PC-3 (cell line): ENCODE measurements at regions not wholly inside any gene's neighbourhood (a gene's known extent, or its start where the extent isn't known, plus 50 kb on each side); places are given as distances from the start of the nearest gene placed in this dataset.

Experiments used
- ATAC-seq: fragments of 200-7000 bp; cut with Tn5 transposase; 2 replicates; pipeline ENCODE4 v1.9.1; 2020; ENCODE audit warnings: mild to moderate bottlenecking, moderate library complexity
- BruUV-seq: library from RNA; stranded (reverse); fragments of 400-500 nt; replicated peaks from 2 replicates; lab custom pipeline; 2021; lab: Mats Ljungman, UMichigan
- CTCF ChIA-PET: fragments of 300-600 bp; sonication (Branson Sonifier 250); formaldehyde crosslinking; loops from one replicate; lab custom pipeline; 2022; ENCODE audit warnings: antibody characterized with exemption; lab: Charles Lee
- POLR2A ChIA-PET: fragments of 300-600 bp; sonication (Branson Sonifier 250); formaldehyde crosslinking; loops from one replicate; lab custom pipeline; 2022; ENCODE audit warnings: antibody characterized with exemption; ENCODE audit not compliant: unreplicated experiment; lab: Charles Lee
- DNase-seq: peaks from one replicate; pipeline ENCODE4 v3.0.0-alpha.2; 2015
- H2AFZ ChIP-seq: fragments of 300-600 bp; sonication (generic); 2 replicates; pipeline ENCODE4 v1.6.0; 2016; ENCODE audit warnings: antibody characterized with exemption, low read length
- H3F3A ChIP-seq: fragments of 300-600 bp; sonication (generic); one replicate; pipeline ENCODE4 v1.6.0; 2017; ENCODE audit warnings: antibody characterized with exemption, low read length, control low read depth, mild to moderate bottlenecking; ENCODE audit not compliant: unreplicated experiment
- H3K27ac ChIP-seq: fragments of 300-600 bp; sonication (generic); 2 replicates; pipeline ENCODE4 v1.5.1; 2016; ENCODE audit warnings: mild to moderate bottlenecking, low read length
- H3K27me3 ChIP-seq: fragments of 300-600 bp; sonication (generic); 2 replicates; pipeline ENCODE4 v1.6.1; 2016; ENCODE audit warnings: low read length, mixed read lengths
- H3K36me3 ChIP-seq: fragments of 300-600 bp; sonication (generic); 2 replicates; pipeline ENCODE4 v1.6.1; 2016; ENCODE audit warnings: low read depth, mixed run types, low read length, mixed read lengths
- H3K4me1 ChIP-seq: fragments of 300-600 bp; sonication (generic); 2 replicates; pipeline ENCODE4 v1.5.1; 2016; ENCODE audit warnings: low read length; ENCODE audit not compliant: insufficient read depth
- H3K4me2 ChIP-seq: fragments of 300-600 bp; sonication (generic); 2 replicates; pipeline ENCODE4 v1.6.0; 2016; ENCODE audit warnings: low read length
- H3K4me3 ChIP-seq: fragments of 300-600 bp; sonication (generic); 2 replicates; pipeline ENCODE4 v1.5.1; 2016; ENCODE audit warnings: mild to moderate bottlenecking, low read length, mixed read lengths
- H3K79me2 ChIP-seq: fragments of 300-600 bp; sonication (generic); 2 replicates; pipeline ENCODE4 v1.6.1; 2017; ENCODE audit warnings: low read length, mixed read lengths
- H3K9ac ChIP-seq: fragments of 300-600 bp; sonication (generic); 2 replicates; pipeline ENCODE4 v1.6.0; 2016; ENCODE audit warnings: mild to moderate bottlenecking, low read length
- H3K9me2 ChIP-seq: fragments of 300-600 bp; sonication (generic); replicated peaks from 2 replicates; pipeline ENCODE4 v1.6.1; 2016; ENCODE audit warnings: mixed run types, low read length, mixed read lengths
- H3K9me3 ChIP-seq: fragments of 300-600 bp; sonication (generic); 2 replicates; pipeline ENCODE4 v1.6.1; 2016; ENCODE audit warnings: low read length, mixed read lengths
- H4K20me1 ChIP-seq: fragments of 300-600 bp; sonication (generic); 2 replicates; pipeline ENCODE4 v1.6.1; 2016; ENCODE audit warnings: low read length, mixed read lengths
- CTCF ChIP-seq: fragments of 300-600 bp; sonication (generic); conservative IDR thresholded peaks from 2 replicates; pipeline ENCODE4 v1.5.1; 2017; ENCODE audit warnings: antibody characterized with exemption, low read depth, mild to moderate bottlenecking, low read length
- EZH2 ChIP-seq: fragments of 300-600 bp; sonication (generic); IDR thresholded peaks from one replicate; pipeline ENCODE4 v1.6.1; 2017; ENCODE audit warnings: antibody characterized with exemption, mild to moderate bottlenecking, low read length; ENCODE audit not compliant: unreplicated experiment
- EZH2phosphoT487 ChIP-seq: fragments of 300-600 bp; sonication (generic); IDR thresholded peaks from 2 replicates; pipeline ENCODE4 v1.6.1; 2018; ENCODE audit warnings: mild to moderate bottlenecking, antibody characterized with exemption, low read length, borderline replicate concordance
- intact Hi-C: fragments of 100-400 bp; cut with micrococcal nuclease; formaldehyde crosslinking; loops from 2 replicates; pipeline ENCODE4 v1.9.0; 2023

GRCh38 chr12:62113366-62114011 is 146.7 kb upstream of the USP15 start:
- no peak for TF ChIP-seq CTCF
- TF ChIP-seq EZH2phosphoT487, result no peak
- TF ChIP-seq EZH2, result no peak
- Histone ChIP-seq H3F3A (no peaks in the 10 kb centered on the region), H3K79me2 (no peaks in the 10 kb centered on the region), H3K36me3 (no peaks in the 10 kb centered on the region), H3K9ac (no peak overlapping the region), H3K4me1 (no peaks in the 10 kb centered on the region), H3K27ac (no peak overlapping the region), H3K4me3 (no peak overlapping the region), H4K20me1 (no peaks in the 10 kb centered on the region), H3K4me2 (no peak overlapping the region), H3K27me3 (peaks cover 43% of the 10 kb centered on the region), H3K9me2 (no peaks in the 10 kb centered on the region), H3K9me3 (no peaks in the 10 kb centered on the region), H2AFZ (no peak overlapping the region)
- intact Hi-C loops, result no loop called here
- ATAC-seq, result no peak
- no peak for DNase-seq
- ChIA-PET POLR2A (no interaction called here), CTCF (no interaction called here)
- no TSS peak for BruUV-seq

- H3K4me1 ChIP-seq, result no peaks in the 10 kb centered on the region
- no peaks in the 10 kb centered on the region for H3K36me3 ChIP-seq
- no peaks in the 10 kb centered on the region for H3K9me3 ChIP-seq
- intact Hi-C loops, result no loop called here
- BruUV-seq, result no TSS peak
- H3K9ac ChIP-seq, result no peak overlapping the region
- no peak overlapping the region for H3K4me3 ChIP-seq
- no peaks in the 10 kb centered on the region for H3K9me2 ChIP-seq
- H3K79me2 ChIP-seq, result no peaks in the 10 kb centered on the region
- ChIA-PET CTCF (no interaction called here), POLR2A (no interaction called here)
- no peaks in the 10 kb centered on the region for H3F3A ChIP-seq
- ATAC-seq, result no peak
- H3K27me3 ChIP-seq, result peaks cover 56% of the 10 kb centered on the region
- no peak for DNase-seq
- no peak overlapping the region for H3K4me2 ChIP-seq
- H4K20me1 ChIP-seq, result no peaks in the 10 kb centered on the region
- H3K27ac ChIP-seq, result no peak overlapping the region
- TF ChIP-seq EZH2, result no peak
- no peak for TF ChIP-seq CTCF
- no peak for TF ChIP-seq EZH2phosphoT487
- H2AFZ ChIP-seq, result no peak overlapping the region
Observed at GRCh38 chr12:62116986-62117385, 143.2 kb upstream of the USP15 start.

GRCh38 chr12:62123721-62124203 is 136.4 kb upstream of the USP15 start:
- ATAC-seq, result peak; percentile 59
- ChIA-PET POLR2A (interaction anchor here (0.7 kb wide), 1 partner anchor 494 kb away, joined by 3 read pairs; no protein-coding TSS in a partner anchor), CTCF (interaction anchor here (0.5 to 0.7 kb wide), 3 partner anchors 35 to 118 kb away, joined by 3 to 5 read pairs (median 5); no protein-coding TSS in a partner anchor)

More at GRCh38 chr12:62123721-62124203, 136.4 kb upstream of the USP15 start:
- Histone ChIP-seq H3K4me1 (0 out of 2 replicates have a peak, but pooled peaks cover 3% of the 10 kb centered on the region), H3K9ac (no peak overlapping the region), H3F3A (no peaks in the 10 kb centered on the region), H3K9me3 (no peaks in the 10 kb centered on the region), H3K4me3 (no peak overlapping the region), H3K27me3 (peaks cover 26% of the 10 kb centered on the region; the same call in 1 of the 2 replicates), H3K36me3 (no peaks in the 10 kb centered on the region), H3K4me2 (no peak overlapping the region), H3K9me2 (no peaks in the 10 kb centered on the region), H3K27ac (no peak overlapping the region), H4K20me1 (no peaks in the 10 kb centered on the region), H2AFZ (no peak overlapping the region), H3K79me2 (no peaks in the 10 kb centered on the region)
- TF ChIP-seq CTCF (peak; percentile 76), EZH2 (no peak), EZH2phosphoT487 (no peak)
- DNase-seq, result peak; percentile 57
- intact Hi-C loops, result loop anchor here (2.0 to 10.0 kb wide), 2 partner anchors 69 to 119 kb away; a partner anchor contains a TSS
- BruUV-seq, result no TSS peak
